ENCODE measurements at regions not wholly inside any gene's neighbourhood (a gene's known extent, or its start where the extent isn't known, plus 50 kb on each side); places are given as distances from the start of the nearest gene placed in this dataset.

DNA sequence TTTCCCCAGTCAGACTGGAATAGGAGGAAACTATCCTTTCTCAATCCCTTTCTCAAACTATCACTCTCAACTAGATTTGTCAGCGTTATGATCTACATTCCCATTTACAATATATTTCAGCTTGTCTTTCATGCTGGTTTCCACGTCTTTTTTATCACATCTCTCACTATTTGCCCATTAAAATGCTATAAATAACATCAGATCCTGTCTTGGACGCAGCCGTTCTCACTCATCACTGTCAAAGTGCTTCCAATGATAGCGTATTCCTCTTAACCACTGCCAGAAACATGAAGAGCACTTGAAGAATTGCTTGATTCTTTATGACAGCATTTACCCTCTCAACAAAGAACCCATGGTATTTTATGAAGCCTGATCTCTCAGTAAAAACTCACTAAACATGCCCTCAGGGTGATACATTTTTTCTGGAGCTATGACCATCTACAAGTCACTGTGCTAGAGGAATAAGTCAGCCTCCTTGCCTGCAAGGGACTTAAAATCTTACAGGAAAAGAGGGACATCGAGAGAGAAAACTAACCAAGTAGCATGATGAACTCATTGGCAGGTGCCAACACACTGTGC, 205.6 kb upstream of the PFKP start:
- Histone ChIP-seq H3K27ac (ENCODE audit: low read depth, low read length) (no peak overlapping the region), H3K9me3 (ENCODE audit: insufficient read depth, low read length) (no peaks in the 10 kb centered on the region; the same call in 1 of the 2 replicates)

DNA sequence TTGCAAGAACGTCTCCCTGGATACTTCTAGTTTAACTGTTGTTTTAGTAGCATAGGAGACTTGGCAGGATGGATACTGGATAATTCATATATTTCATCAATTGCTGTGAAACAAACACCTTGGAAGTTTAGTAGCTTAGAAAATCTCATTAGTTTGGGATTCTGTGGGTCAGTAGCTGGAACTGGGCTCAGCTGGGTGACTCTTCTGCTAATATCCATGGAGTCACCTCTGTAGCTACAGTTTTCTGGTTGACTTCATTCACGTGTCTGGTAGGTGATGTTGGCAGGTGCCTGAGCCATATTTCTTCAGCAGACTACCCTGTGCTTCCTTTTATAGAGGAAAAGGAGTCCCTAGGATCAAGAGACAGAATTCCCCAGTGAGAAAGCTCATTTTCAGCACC, 208.9 kb upstream of the PFKP start:
- no peak overlapping the region for H3K4me3 ChIP-seq (ENCODE audit: insufficient read depth, low read length, poor library complexity, severe bottlenecking)
- H3K4me2 ChIP-seq (ENCODE audit: low read depth, low read length, poor library complexity, severe bottlenecking) = no peak overlapping the region
- H3F3A ChIP-seq (ENCODE audit: insufficient read depth) = no peaks in the 10 kb centered on the region
- H3K27me3 ChIP-seq (ENCODE audit: low read length) = no peaks in the 10 kb centered on the region
- H3K79me2 ChIP-seq (ENCODE audit: insufficient read depth, low read length) = no peaks in the 10 kb centered on the region
- H4K20me1 ChIP-seq (ENCODE audit: low read depth, low read length) = no peaks in the 10 kb centered on the region
- no peaks in the 10 kb centered on the region for H3K36me3 ChIP-seq (ENCODE audit: low read length)
- H3K9me2 ChIP-seq (replicated peaks; ENCODE audit: insufficient read depth, low read length) = no peaks in the 10 kb centered on the region
- H3K9ac ChIP-seq (ENCODE audit: low read length) = no peak overlapping the region
- H3K9me3 ChIP-seq (ENCODE audit: insufficient read depth, low read length) = no peaks in the 10 kb centered on the region; the same call in 1 of the 2 replicates
- H3K27ac ChIP-seq (ENCODE audit: low read depth, low read length) = no peak overlapping the region
- TF ChIP-seq EZH2phosphoT487 (conservative IDR thresholded peaks at IDR 0.05; ENCODE audit: low read length) = no peak
- TF ChIP-seq, protein P1, sequence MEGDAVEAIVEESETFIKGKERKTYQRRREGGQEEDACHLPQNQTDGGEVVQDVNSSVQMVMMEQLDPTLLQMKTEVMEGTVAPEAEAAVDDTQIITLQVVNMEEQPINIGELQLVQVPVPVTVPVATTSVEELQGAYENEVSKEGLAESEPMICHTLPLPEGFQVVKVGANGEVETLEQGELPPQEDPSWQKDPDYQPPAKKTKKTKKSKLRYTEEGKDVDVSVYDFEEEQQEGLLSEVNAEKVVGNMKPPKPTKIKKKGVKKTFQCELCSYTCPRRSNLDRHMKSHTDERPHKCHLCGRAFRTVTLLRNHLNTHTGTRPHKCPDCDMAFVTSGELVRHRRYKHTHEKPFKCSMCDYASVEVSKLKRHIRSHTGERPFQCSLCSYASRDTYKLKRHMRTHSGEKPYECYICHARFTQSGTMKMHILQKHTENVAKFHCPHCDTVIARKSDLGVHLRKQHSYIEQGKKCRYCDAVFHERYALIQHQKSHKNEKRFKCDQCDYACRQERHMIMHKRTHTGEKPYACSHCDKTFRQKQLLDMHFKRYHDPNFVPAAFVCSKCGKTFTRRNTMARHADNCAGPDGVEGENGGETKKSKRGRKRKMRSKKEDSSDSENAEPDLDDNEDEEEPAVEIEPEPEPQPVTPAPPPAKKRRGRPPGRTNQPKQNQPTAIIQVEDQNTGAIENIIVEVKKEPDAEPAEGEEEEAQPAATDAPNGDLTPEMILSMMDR (IDR thresholded peaks at IDR 0.05; ENCODE audit: insufficient read depth, low read length, poor library complexity, severe bottlenecking) = no peak
- no peak overlapping the region for H2AFZ ChIP-seq (ENCODE audit: low read depth, low read length, severe bottlenecking)

More for the DNA sequence above, 205.6 kb upstream of the PFKP start:
- no peaks in the 10 kb centered on the region for H4K20me1 ChIP-seq (ENCODE audit: low read depth, low read length)
- H2AFZ ChIP-seq (ENCODE audit: low read depth, low read length, severe bottlenecking) = no peak overlapping the region
- H3K9me2 ChIP-seq (replicated peaks; ENCODE audit: insufficient read depth, low read length) = no peaks in the 10 kb centered on the region
- TF ChIP-seq EZH2phosphoT487 (conservative IDR thresholded peaks at IDR 0.05; ENCODE audit: low read length) = no peak
- TF ChIP-seq, protein P1 (IDR thresholded peaks at IDR 0.05; ENCODE audit: insufficient read depth, low read length, poor library complexity, severe bottlenecking) = no peak
- H3K36me3 ChIP-seq (ENCODE audit: low read length) = no peaks in the 10 kb centered on the region
- H3K4me2 ChIP-seq (ENCODE audit: low read depth, low read length, poor library complexity, severe bottlenecking) = no peak overlapping the region
- no peak overlapping the region for H3K9ac ChIP-seq (ENCODE audit: low read length)
- no peaks in the 10 kb centered on the region for H3F3A ChIP-seq (ENCODE audit: insufficient read depth)
- no peaks in the 10 kb centered on the region for H3K27me3 ChIP-seq (ENCODE audit: low read length)
- H3K4me3 ChIP-seq (ENCODE audit: insufficient read depth, low read length, poor library complexity, severe bottlenecking) = no peak overlapping the region
- no peaks in the 10 kb centered on the region for H3K79me2 ChIP-seq (ENCODE audit: insufficient read depth, low read length)

DNA sequence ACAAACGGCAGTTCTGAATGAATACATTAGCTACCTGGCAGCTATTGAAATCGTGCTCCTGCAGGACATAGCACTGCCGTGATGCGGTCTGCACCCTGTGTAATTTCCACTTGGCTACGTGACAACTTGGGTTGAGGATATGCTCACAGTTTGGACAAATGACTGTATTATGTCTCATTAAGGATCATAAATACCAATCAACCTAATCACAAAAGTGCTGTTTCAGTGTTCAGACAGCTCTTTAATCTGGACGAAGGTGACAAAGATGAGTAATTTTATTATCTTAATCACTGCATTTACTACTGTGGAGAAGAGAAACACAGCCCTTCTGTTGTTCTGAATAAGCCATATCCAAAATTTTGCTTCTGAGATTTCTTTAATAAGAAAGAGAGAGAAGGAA, 210.8 kb upstream of the PFKP start:
- Histone ChIP-seq H4K20me1 (ENCODE audit: low read depth, low read length) (no peaks in the 10 kb centered on the region), H3K9me3 (ENCODE audit: insufficient read depth, low read length) (no peaks in the 10 kb centered on the region; the same call in 1 of the 2 replicates), H3K27me3 (ENCODE audit: low read length) (no peaks in the 10 kb centered on the region), H3K9me2 (replicated peaks; ENCODE audit: insufficient read depth, low read length) (no peaks in the 10 kb centered on the region), H3K36me3 (ENCODE audit: low read length) (no peaks in the 10 kb centered on the region), H3K79me2 (ENCODE audit: insufficient read depth, low read length) (no peaks in the 10 kb centered on the region), H3K9ac (ENCODE audit: low read length) (no peak overlapping the region), H3K4me3 (ENCODE audit: insufficient read depth, low read length, poor library complexity, severe bottlenecking) (no peak overlapping the region), H3F3A (ENCODE audit: insufficient read depth) (no peaks in the 10 kb centered on the region), H3K27ac (ENCODE audit: low read depth, low read length) (no peak overlapping the region), H2AFZ (ENCODE audit: low read depth, low read length, severe bottlenecking) (no peak overlapping the region), H3K4me2 (ENCODE audit: low read depth, low read length, poor library complexity, severe bottlenecking) (no peak overlapping the region)
- TF ChIP-seq EZH2phosphoT487 (conservative IDR thresholded peaks at IDR 0.05; ENCODE audit: low read length) = no peak
- TF ChIP-seq, protein P1 (IDR thresholded peaks at IDR 0.05; ENCODE audit: insufficient read depth, low read length, poor library complexity, severe bottlenecking) = no peak

Measured in SU-DHL-6 (cell line).